DMS53 (cell line): ENCODE measurements at regions not wholly inside any gene's neighbourhood (a gene's known extent, or its start where the extent isn't known, plus 50 kb on each side); places are given as distances from the start of the nearest gene placed in this dataset.

Experiments
- DNase-seq: peaks from one replicate; lab custom pipeline; 2025; lab: John Stamatoyannopoulos, UW

- no peak for DNase-seq
Measured at GRCh38 chr7:50166997-50167965, 74.2 kb upstream of the ZPBP start.

- DNase-seq, result no peak
Measured at GRCh38 chr7:50164559-50165170, 71.6 kb upstream of the ZPBP start.

GRCh38 chr7:50160206-50160605 lies 67.2 kb upstream of the ZPBP start:
- DNase-seq, result no peak

GRCh38 chr7:50159154-50159553 lies 66.1 kb upstream of the ZPBP start:
- no peak for DNase-seq

- DNase-seq, result no peak
Measured at GRCh38 chr7:50156706-50157105, 63.7 kb upstream of the ZPBP start.

GRCh38 chr7:50156163-50156562 lies 63.1 kb upstream of the ZPBP start:
- no peak for DNase-seq

GRCh38 chr7:50155755-50156154 lies 62.7 kb upstream of the ZPBP start:
- no peak for DNase-seq

- DNase-seq, result no peak
Measured at GRCh38 chr7:50153995-50154394, 60.9 kb upstream of the ZPBP start.

- DNase-seq, result no peak
Measured at GRCh38 chr7:50153148-50153547, 60.1 kb upstream of the ZPBP start.

- DNase-seq, result no peak
Measured at GRCh38 chr7:50152486-50152885, 59.4 kb upstream of the ZPBP start.

- DNase-seq, result no peak
Measured at GRCh38 chr7:50151661-50152060, 58.6 kb upstream of the ZPBP start.

GRCh38 chr7:50151001-50151400 lies 58.0 kb upstream of the ZPBP start:
- no peak for DNase-seq

GRCh38 chr7:50149369-50149768 lies 56.3 kb upstream of the ZPBP start:
- no peak for DNase-seq

GRCh38 chr7:50147951-50148808 lies 55.1 kb upstream of the ZPBP start:
- DNase-seq, result no peak

GRCh38 chr7:50146692-50147091 lies 53.6 kb upstream of the ZPBP start:
- DNase-seq, result peak; percentile 41

GRCh38 chr7:50145801-50146338 lies 52.8 kb upstream of the ZPBP start:
- DNase-seq, result no peak

- DNase-seq, result no peak
Measured at GRCh38 chr7:50145226-50145625, 52.2 kb upstream of the ZPBP start.
